GM20431 (cell line): ENCODE measurements at regions not wholly inside any gene's neighbourhood (a gene's known extent, or its start where the extent isn't known, plus 50 kb on each side); places are given as distances from the start of the nearest gene placed in this dataset.
"Not testable (repeated sequence)": the region's sequence is repeated elsewhere in the genome, so short reads cannot be mapped to it uniquely, and the experiment has no call there.

ENCODE experiments used
- in situ Hi-C: fragments of 300-500 bp; cut with MseI, MboI; formaldehyde crosslinking; loops from one replicate; pipeline ENCODE4 v1.15.0; 2020; ENCODE audit warnings: low sequenced_read_pairs; ENCODE audit not compliant: unreplicated experiment

GRCh38 chr14:22492622-22493542 lies 96.1 kb downstream of the DAD1 start:
- in situ Hi-C loops: no loop called here

DNA sequence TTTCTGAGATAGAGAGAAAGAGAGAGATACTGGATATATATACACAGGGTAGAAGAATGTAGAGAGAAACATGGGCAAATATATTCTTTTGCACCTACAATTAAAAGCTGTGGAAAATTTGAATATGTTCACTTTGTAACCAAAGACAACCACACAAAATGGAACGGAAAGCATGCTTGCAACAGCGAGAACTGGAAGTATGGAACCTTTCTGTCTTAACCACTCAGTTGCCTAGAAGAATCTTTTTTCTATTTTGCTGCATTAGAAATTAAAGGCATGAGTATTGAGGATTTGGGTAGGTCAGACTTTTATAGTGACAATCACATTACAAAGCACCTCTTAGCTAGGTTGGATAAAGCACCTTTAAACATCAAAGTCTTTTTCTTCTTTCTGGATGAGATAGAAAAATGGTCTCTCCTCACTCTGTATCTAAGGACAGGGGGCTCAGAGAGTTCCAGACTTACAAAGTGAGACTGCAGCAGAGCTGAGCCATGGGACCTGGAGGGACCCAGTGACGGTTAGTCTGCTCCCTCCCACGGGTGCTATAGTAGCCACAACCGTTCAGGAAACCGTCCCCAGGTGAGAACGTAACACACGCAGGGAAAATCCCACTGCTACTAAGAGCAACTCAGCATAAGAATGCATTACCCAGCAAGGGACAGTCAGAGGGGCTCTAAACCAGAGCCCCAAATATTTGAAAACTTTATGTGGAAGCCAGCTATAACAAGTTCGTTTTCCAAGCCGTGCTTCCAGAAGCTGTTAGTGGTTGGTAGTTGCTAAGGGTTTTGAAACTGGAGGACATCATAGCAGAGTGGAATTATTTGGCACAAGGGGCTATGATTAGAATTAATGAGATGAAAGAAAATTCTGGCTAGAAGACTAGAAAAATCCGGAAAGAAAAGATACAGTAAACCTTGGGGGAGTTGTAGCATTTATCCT lies 97.1 kb downstream of the DAD1 start:
- in situ Hi-C loops: no loop called here

GRCh38 chr14:22491053-22491452 lies 98.0 kb downstream of the DAD1 start:
- in situ Hi-C loops: not testable (repeated sequence)

GRCh38 chr14:22489957-22490950 lies 98.8 kb downstream of the DAD1 start:
- in situ Hi-C loops: loop anchor here (10.0 kb wide), 1 partner anchor 65 kb away; no protein-coding TSS in a partner anchor

GRCh38 chr14:22489244-22489545 lies 99.8 kb downstream of the DAD1 start:
- in situ Hi-C loops: loop anchor here (10.0 kb wide), 1 partner anchor 66 kb away; no protein-coding TSS in a partner anchor

DNA sequence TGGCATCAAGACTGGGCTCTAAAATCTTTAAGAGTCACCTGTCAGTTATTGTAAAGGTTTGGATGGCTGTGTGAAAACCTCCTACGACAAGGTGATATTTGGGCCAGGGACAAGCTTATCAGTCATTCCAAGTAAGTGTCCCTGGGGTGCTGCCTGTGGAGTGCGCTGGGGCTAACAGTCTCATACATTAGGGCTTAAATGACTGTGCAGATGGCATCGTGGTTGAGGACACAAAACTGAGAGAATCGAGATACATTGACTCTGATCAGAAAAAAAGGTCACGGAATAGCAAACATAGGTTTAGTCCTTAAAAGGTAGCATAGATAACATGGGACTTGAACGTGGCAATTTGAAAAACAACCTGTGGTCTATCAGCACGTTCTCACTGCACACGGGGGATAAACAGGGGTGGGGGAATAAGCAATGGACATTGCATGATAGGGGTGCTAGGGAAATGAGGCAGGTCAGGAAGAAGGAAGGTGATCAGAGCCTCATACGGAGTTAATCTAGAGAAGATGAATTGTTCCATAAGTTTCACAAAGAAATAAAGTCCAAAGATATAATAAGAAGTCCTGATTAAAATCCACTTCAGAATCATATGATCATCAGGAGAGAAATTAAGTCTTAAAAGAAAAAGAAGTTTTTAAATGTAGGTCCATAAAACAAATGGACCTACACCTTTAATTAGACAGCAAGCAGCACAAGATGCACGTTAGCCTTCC lies 100.3 kb downstream of the DAD1 start:
- in situ Hi-C loops: loop anchor here (10.0 kb wide), 1 partner anchor 66 kb away; no protein-coding TSS in a partner anchor

DNA sequence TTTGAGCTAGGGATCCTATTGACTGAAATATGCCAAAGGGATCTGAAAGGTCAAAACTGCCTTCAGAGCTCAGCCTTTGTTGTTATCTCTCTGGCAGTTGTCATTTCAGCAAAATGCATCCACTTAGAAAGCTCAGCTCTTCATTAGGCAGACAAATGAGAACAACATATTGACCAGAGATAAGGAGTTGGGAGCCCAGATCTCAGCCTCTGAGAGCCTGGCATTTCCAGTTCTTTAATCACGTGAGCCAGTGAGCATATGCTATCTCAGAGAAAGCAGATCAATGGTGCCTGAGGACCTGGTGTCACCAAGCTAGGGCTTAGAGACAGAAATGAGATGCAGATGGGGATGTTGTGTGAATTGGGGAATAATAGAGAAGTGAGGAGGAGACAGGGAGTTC lies 101.1 kb downstream of the DAD1 start:
- in situ Hi-C loops: loop anchor here (10.0 kb wide), 1 partner anchor 67 kb away; no protein-coding TSS in a partner anchor

GRCh38 chr14:22487401-22487800 lies 101.6 kb downstream of the DAD1 start:
- in situ Hi-C loops: loop anchor here (10.0 kb wide), 1 partner anchor 67 kb away; no protein-coding TSS in a partner anchor

DNA sequence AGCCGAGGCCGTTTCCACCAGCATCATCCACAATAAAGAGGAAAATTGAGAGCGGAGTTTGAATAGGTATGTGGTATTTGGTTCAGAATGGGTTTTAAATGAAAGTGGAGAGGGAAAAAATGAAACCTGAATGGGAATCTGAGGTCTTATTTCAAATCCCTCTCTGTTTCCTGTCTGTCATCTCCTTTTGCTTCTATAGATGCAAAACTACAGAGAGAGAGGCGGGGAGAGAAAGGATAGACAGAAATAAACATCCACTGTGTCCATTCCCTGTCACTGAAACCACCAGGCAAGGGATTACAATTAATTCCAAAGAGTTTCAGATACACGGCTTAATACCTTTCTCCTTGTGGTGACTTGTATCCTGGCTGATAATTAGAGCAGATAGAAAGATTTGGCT lies 102.3 kb downstream of the DAD1 start:
- in situ Hi-C loops: loop anchor here (10.0 kb wide), 1 partner anchor 68 kb away; no protein-coding TSS in a partner anchor

GRCh38 chr14:22485649-22486048 lies 103.4 kb downstream of the DAD1 start:
- in situ Hi-C loops: loop anchor here (10.0 kb wide), 1 partner anchor 69 kb away; no protein-coding TSS in a partner anchor

GRCh38 chr14:22485178-22485577 lies 103.8 kb downstream of the DAD1 start:
- in situ Hi-C loops: loop anchor here (10.0 kb wide), 1 partner anchor 70 kb away; no protein-coding TSS in a partner anchor

GRCh38 chr14:22484632-22485031 lies 104.4 kb downstream of the DAD1 start:
- in situ Hi-C loops: loop anchor here (10.0 kb wide), 1 partner anchor 70 kb away; no protein-coding TSS in a partner anchor

- in situ Hi-C loops: loop anchor here (10.0 kb wide), 1 partner anchor 71 kb away; no protein-coding TSS in a partner anchor
These were observed 105.0 kb downstream of the DAD1 start for GRCh38 chr14:22483863-22484593.

DNA sequence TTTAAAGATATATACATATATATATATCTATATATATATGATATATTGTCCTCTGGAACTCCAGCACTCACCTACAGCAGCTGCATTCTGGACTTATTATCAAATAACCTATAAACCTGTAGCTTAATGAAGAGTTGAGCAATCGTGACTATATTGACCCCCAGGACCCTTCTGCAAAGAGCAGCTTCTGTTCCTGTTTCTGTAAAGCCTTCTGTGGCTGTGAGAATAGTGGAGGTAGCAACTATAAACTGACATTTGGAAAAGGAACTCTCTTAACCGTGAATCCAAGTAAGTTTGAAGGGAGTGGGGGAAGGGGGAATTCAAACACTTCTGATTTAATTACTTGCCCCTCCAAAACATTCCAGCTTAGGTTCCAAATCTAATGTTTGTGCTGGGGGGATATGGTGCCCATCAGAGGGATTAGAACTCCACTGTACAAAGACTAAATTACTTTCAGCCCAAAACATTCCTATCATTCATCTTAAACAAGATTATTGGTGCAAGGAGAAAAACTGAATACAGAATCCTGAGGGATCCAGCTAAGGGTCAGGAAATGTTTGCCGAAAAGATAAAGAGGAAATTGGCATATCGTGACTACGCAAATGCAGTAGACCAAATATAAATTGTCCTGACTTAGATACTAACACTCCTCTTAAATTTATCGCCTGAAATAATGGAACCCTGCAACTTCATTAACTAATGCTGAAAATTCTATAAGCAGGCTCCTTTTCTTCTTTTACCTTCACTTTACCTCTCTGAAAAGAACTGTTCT lies 106.1 kb downstream of the DAD1 start:
- in situ Hi-C loops: loop anchor here (10.0 kb wide), 1 partner anchor 72 kb away; no protein-coding TSS in a partner anchor

DNA sequence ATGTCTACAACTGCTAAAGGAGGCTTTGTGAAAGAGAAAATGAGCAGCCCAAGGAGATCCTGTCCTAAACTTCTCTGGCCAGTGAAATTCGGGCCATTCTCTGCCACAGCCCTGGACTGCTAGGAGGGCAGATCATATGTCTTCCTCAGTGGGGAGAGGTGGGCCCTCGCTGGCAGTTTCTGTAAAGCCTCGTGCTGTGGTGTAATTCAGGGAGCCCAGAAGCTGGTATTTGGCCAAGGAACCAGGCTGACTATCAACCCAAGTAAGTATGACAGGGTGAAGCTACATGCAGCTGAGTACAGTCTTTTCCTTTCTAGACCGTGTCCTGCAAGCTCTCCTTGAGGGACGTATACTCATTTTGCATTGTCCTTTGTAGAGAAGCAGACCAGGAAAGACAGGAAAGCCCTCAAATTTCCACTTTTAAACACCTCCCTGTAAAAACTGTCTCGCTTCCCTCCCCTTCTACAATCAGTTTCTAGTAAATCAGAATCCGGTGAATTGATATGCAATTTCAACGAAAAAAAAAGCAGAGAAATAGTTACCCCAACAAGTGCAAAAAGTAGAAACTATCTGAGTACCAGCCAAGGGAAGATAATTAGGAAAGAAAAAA lies 106.8 kb downstream of the DAD1 start:
- in situ Hi-C loops: loop anchor here (10.0 kb wide), 1 partner anchor 73 kb away; no protein-coding TSS in a partner anchor

GRCh38 chr14:22481546-22481945 lies 107.5 kb downstream of the DAD1 start:
- in situ Hi-C loops: loop anchor here (10.0 kb wide), 1 partner anchor 73 kb away; no protein-coding TSS in a partner anchor
